ENCODE measurements at regions not wholly inside any gene's neighbourhood (a gene's known extent, or its start where the extent isn't known, plus 50 kb on each side); places are given as distances from the start of the nearest gene placed in this dataset.
"Not testable (repeated sequence)": the region's sequence is repeated elsewhere in the genome, so short reads cannot be mapped to it uniquely, and the experiment has no call there.

DNA sequence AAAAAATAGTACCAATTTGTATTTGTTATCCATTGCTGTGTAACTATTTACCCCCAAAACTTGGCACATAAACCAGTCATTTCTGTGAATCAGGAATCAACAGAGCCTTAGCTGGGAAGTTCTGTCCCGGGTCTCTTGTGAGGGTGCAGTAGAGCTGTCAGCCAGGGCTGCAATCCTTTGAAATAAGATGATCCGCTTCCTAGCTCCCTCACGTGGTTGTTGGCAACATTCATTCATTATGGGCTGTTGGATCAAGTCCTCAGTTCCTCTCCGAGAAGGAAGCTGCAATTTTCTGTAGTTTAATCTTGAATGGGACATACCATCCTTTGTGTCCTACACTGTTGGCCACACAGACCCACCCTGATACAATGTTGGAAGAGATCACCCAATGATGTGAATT is 277.2 kb downstream of the SUCLA2 start:
- DNase-seq (ENCODE audit: low read depth, low spot score) = no peak
- no peak overlapping the region for H3K4me3 ChIP-seq (ENCODE audit: low read length)

DNA sequence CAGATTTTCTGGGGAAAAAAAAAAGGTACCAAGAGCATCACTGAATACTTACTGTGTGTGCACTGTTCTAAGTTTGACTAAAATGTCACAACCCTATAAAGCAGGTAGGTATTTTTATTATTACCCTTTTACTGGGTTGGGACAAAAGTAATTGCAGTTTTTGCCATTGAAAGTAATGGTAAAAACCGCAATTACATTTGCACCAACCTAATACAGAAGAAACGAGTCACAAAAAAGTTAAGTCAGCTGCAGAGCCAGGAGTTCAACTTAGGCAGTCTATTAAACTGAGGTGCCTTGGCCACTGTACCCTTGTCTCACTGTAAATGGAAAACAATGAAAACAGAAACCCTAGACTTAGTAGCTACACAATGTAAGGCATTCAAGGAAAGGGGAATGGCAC is 281.9 kb downstream of the SUCLA2 start:
- no peak overlapping the region for H3K4me3 ChIP-seq (ENCODE audit: low read length)
- no peak for DNase-seq (ENCODE audit: low read depth, low spot score)

DNA sequence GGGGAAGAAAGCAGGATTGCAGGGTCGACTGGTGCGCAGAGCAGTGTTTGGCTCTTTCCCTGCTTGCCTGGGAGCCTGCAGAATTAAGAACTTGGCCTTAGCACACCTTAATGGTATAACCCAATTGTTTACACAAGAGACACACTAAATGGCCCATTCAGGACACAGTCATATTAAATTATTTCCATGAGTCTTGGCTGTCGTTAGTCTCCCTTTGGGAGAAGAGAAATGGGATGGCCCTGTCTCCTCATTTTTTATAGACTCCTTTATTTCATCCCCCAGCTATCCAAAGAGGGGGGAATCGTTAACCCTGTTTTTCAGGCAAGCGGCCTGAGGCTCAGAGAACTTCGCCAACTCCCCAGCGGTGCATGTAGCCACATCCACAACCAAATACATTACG is 282.5 kb downstream of the SUCLA2 start:
- H3K4me3 ChIP-seq (ENCODE audit: low read length) = no peak overlapping the region
- DNase-seq (ENCODE audit: low read depth, low spot score) = no peak

DNA sequence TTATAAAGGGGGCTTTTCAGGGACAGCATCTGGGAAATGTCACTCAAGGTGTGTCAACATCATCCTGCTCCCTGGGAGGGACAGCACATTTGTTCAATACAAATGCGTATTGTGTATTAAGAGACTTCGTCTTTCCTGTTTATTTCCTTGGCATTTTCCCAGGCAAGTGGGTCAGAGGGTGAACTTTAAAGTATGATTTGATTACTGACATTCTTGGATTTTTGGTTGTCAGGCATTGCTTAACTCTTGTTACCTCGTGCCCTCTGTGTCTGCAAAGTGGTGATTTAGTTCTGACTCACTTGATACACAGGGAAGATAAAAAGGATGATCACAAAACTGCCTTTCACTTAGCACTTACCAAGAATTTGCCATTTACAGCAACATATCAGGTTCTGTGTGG is 292.7 kb downstream of the SUCLA2 start:
- no peak overlapping the region for H3K4me3 ChIP-seq (ENCODE audit: low read length)
- DNase-seq (ENCODE audit: low read depth, low spot score) = no peak

DNA sequence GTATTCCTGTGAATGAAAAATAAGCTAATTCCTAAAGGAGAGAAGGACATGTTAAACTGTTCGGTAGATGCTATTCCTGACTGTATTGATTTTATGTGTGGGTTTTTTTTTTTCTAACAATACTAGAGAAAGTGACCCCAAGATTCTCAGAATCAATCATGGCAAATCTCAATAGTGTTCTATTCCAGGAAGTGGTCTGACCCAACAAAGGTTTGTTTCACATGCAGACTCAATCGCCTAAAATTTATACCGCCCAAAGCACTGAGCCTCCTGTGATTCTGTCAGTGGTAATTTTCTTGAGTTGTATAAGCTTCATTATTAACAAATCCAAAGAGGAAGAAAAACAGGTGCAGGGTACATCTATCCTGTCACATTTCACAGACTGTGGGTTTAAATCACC is 293.7 kb downstream of the SUCLA2 start:
- no peak overlapping the region for H3K4me3 ChIP-seq (ENCODE audit: low read length)
- DNase-seq (ENCODE audit: low read depth, low spot score) = no peak

DNA sequence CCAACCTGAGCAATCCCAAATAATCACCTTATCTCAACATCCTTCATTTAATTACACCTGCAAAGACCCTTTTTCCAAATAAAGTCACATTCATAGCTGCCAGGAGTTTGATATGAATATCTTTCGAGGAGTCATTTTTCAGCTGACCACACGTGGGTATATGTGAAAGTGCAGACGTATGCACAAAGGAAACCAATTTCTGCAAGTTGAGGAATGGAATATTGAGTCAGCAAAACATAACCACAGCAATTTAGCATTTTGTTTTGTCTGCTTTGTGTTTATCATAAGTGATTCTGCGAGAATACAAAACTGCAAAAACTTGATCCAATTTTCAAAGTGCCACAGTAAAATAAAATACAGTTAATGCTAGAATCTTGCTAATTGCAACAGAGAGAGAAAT is 295.9 kb downstream of the SUCLA2 start:
- no peak overlapping the region for H3K4me3 ChIP-seq (ENCODE audit: low read length)
- DNase-seq (ENCODE audit: low read depth, low spot score) = no peak

DNA sequence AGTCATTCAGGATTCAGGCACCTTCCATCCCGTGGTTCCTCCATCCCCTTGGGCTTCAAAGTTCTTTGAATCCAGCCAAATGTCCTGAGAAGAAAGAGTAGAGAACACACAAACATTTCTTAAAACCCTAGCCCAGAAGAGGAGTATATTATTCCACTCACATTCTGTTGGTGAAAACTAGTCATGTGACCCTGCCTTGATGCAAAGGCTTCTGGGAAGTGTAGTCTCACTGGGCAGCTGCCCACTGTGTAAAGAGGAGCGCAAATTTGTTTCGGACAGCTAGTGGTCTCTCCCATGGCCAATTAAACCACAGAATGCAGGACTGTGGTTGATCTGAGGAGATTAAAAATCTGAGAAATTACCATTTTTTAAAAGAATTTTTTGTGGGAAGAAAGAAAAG is 304.4 kb downstream of the SUCLA2 start:
- H3K4me3 ChIP-seq (ENCODE audit: low read length) = no peak overlapping the region
- no peak for DNase-seq (ENCODE audit: low read depth, low spot score)

DNA sequence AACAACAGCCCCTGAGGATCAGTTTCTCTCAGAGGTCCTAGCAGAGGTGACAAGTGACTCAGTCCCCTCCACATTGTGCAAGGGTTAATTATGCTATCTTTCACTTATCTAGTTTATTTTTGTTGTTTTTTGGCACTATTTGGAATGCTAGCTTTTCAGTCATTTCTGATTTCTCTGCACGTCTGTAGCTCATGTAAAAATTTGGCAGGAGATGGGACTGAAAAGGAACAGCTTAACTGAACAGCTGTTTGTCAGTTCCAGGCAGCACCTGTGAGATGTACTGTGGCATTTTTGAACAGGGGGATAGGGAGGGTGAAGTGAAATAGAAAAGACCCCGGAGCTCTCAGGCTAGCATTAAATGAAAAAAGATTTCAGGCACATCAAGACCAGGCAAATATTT is 313.5 kb downstream of the SUCLA2 start:
- no peak overlapping the region for H3K4me3 ChIP-seq (ENCODE audit: low read length)
- DNase-seq (ENCODE audit: low read depth, low spot score) = no peak

DNA sequence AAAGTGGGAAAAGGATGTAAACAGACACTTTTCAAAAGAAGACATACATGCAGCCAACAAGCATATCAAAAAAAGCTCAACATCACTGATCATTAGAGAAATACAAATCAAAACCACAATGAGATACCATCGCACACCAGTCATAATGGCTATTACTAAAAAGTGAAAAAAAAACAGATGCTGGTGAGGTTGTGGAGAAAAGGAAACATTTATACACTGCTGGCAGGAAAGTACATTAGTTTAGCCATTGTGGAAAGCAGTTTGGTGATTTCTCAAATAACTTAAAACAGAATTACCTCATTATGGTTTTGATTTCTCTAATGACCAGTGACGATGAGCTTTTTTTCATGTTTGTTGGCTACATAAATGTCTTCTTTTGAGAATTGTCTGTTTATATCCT is 315.9 kb downstream of the SUCLA2 start:
- not testable (repeated sequence) for DNase-seq (ENCODE audit: low read depth, low spot score); H3K4me3 ChIP-seq (ENCODE audit: low read length)

DNA sequence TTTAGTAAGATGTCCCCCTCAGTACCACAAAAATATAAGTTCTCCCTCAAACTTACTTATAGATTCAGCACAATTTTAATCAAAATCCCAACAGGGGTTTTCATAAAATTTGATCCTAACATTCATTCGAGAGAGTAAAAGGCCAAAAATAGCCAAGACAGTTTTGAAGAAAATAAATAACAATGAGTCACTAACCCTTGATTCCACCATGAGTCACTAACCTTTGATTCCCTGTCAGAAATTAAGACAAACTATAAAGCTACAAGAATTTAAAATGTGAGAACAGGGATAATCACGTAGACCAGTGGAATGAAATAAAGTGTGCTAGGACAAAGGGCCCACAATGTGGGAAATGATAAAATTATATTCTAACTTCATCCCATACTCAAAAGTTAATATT is 320.3 kb downstream of the SUCLA2 start:
- no peak for DNase-seq (ENCODE audit: low read depth, low spot score)
- no peak overlapping the region for H3K4me3 ChIP-seq (ENCODE audit: low read length)

DNA sequence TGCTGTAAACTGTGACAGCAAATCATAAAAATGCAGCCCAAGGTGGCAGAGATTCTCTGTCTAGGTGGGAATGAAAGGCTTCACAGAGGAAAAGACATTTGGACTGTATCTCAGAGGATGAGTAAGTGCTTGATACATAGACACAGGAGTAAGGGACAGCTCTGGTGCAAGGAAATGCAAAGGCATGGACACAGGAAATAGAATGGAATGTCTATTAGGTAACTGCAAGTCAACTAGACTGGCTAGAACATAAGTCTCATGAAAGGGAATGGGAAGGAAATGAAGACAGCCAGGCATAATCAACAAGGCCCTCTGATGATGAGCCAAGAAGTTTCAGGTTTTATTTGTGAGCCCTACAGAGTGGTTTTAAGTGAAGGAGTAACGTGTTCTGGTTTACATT is 321.7 kb downstream of the SUCLA2 start:
- H3K4me3 ChIP-seq (ENCODE audit: low read length) = no peak overlapping the region
- no peak for DNase-seq (ENCODE audit: low read depth, low spot score)

DNA sequence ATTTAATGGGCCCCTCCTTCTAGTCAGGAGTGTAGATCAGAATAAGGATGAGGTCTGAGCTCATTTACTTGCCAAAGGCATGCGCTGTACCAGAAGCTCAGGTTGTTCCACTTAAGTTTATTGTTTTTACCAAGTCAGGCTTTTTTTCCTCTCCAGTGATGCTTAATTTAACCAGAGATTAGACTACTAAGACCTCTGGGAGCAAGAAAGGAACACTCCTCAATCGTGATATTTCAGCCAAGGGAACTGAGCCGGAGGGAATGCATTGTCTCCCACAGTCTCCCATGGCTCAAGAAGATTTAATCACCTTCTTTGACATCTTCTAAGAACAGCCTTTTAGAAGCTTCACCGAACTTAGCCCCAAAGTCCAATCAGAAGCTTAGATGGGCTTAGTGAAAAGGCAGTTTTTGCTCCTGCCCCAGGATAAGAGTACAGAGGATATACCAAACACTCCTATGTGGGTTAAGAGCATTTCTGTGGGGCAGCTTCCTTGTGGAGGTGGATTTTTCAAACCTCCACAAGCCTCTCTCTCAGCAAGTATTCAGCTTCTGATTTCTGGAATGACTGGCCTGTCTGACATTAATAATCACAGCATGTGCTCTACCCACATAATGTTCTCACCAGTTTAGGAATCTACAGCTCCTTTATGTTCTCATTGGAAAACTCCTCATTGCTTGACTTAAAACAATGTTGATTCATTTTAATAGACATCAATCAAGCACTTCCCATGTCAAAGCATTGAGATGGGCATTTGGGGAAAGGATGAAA is 322.7 kb downstream of the SUCLA2 start:
- DNase-seq (ENCODE audit: low read depth, low spot score) = no peak
- no peak overlapping the region for H3K4me3 ChIP-seq (ENCODE audit: low read length)

DNA sequence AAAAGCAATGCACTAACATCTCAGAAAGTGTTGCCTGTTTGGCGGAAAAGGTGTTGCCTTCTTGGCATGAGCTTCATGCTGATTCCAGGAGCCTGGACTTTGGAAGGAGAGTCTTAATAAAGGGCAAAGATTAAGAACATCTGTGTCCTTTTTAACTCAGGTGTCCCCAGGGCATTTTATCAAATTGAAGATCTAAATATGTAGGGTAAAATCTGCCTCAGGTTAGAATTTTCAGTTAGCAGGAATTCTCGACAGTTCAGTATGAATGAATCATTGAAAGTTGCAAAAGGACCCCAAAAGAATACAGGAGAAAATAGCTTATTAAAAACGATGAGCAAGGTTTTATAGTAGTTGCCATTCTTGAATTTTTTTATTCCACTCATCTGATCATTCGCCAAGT is 325.2 kb downstream of the SUCLA2 start:
- no peak for DNase-seq (ENCODE audit: low read depth, low spot score)
- no peak overlapping the region for H3K4me3 ChIP-seq (ENCODE audit: low read length)

DNA sequence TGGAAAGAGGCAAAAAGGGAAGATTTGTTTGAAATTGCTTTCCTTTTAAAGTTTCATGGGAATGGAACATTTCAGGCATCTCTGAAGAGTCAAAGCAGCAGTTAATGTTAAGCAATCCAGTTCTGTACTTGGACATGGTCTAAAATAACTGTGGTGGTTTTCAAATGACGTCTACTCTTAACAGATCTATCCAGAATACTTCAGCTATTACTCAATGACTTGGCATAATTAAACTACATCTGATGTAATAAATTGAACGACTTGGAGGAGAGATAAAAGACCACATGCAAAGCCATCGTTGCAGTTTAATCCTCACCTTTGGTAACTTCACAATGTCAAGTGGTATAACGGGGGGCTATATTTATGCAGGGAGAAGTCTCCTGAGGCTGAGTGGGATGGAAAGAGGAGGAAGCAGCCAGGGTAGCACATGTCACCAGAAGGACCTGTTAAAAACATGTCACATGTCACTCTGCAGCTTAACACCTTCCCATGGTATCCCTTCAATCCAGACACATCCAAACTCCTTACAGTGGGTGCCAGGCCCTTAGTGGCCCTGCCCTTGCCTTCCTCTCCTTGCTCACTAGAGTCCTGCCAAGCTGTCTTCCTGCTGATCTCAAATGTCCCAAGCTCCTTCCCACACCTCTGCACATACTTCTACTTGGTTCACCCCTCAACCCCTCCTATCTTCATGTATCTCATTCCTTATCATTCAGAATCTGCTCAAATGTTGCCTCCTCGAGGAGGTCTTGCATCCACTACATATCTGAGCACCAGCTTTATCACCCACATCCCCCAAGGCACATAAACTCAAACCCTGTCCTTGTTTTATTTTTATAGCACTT is 327.8 kb downstream of the SUCLA2 start:
- DNase-seq (ENCODE audit: low read depth, low spot score) = no peak
- no peak overlapping the region for H3K4me3 ChIP-seq (ENCODE audit: low read length)

DNA sequence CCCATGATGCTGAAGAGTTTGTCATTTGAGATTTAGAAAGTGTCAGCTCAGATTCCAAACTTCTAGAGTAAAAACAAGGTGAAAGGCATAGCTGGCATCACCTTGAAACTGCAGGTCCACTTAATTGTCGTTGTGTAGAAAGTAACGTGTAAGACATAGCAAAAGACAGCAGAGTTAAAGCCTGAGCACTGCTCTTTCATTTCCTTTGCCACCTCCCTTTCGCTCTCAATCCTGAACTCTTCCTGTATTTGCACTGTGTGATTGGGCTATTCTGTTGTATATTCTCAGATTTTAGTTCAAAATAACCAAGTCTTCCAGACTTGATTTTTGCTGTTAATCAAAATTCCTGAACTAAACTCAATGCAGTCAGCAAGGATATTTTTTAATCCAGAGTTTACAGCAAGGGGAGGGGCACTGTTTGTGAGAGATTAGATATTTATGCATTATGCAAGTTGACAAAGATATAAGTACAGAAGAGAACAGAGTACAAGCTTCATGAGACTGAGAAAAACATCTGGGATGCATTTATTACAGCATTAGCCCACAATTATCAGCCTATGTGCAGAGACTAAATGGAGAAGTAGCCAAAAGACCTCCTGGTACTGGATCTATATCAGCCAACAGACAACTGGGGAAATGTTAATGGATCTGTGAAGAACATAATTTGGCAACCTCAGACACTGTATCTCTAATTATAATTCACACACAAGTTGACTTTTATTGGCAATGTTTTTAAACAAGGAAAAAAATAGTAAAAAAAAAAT is 328.6 kb downstream of the SUCLA2 start:
- H3K4me3 ChIP-seq (ENCODE audit: low read length) = no peak overlapping the region
- DNase-seq (ENCODE audit: low read depth, low spot score) = no peak

DNA sequence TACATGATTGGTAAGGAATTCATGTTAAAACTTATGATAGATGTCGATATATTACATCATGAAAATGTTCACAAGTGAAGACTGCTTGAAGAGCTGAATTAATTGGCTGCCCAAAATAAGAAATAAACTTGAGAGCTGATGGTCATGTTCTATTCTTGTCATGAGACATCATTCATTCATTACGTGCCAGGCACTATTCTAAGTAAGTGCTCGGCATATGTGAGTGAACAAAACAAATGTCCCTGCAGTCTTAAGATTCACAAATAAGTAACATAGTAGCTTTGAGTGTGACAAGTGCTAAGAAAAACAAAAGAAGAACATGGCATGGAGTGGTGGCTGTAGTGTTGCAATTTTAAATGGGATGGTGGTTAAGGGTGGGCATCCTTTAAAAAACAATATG is 329.3 kb downstream of the SUCLA2 start:
- no peak for DNase-seq (ENCODE audit: low read depth, low spot score)
- H3K4me3 ChIP-seq (ENCODE audit: low read length) = no peak overlapping the region

DNA sequence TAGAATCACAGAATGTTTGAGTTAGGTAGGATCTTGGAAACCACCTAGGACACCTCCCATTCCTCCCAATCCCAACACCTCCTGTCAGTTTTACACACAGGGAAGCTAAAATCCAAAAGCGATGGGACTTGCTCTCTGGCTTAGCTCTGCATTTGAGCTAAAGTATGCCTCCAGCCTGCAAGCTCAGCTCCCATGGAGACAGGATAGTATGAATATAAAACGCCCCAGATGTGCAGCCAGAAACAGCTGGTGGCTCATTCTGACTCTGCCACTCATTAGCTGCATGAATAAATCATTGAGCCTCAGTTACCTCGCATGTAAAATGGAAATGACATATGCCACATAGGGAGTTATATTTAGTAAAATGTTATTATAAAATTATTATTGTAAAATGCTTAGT is 336.0 kb downstream of the SUCLA2 start:
- no peak overlapping the region for H3K4me3 ChIP-seq (ENCODE audit: low read length)
- DNase-seq (ENCODE audit: low read depth, low spot score) = no peak

DNA sequence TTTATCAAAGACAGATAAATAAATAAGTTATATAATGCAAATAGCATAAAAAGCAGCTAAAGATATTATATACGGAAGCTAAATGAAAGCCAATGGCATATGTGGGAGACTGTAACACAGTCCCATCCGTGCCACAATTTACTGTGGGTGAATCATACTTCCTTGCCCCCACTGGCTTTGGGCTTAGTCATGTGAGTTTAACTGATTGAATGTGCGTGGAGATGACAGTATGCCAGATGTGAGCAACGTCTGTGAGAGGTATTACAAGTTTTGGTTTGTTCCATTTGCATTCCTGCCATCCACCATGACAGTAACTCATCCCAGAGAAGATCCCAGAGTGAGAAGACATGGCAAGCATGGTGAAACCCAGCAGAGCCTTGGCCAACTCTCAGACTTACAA is 340.0 kb downstream of the SUCLA2 start:
- no peak for DNase-seq (ENCODE audit: low read depth, low spot score)
- no peak overlapping the region for H3K4me3 ChIP-seq (ENCODE audit: low read length)

DNA sequence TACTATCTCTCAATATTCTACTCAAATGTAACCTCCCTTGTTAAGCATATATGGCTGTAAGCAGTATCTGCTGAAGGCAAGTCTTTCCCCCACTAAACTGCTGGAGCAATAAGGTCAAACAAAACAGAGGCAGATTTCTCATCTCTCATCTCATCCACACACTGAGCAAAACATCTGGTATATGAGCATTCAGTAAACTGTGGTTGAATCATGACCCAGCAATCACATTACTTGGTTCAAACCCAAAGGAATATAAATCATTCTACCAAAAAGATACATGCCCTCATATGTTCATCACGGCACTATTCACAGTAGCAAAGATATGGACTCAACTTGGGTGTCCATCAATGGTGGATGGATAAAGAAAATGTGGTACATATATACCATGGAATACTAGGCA is 344.4 kb downstream of the SUCLA2 start:
- DNase-seq (ENCODE audit: low read depth, low spot score) = no peak
- no peak overlapping the region for H3K4me3 ChIP-seq (ENCODE audit: low read length)

DNA sequence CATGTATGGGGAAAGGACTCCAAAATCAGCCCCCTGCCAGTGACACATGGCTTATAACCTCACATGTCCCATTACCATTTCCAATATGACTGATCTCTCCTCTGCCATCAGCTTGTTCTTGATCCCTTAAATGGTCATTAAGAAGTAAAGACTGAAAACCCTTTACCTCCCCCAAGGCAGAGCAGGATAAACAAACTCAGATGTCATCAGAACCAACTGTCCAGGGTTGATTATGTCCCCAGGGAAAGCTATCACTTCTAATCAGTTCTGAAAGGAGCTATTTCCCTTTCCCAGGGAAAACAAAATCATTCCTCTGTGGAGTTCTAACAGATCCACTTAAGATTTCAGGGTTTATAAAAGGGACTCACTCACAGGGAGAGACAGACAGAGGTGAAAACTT is 350.9 kb downstream of the SUCLA2 start:
- H3K4me3 ChIP-seq (ENCODE audit: low read length) = no peak overlapping the region
- no peak for DNase-seq (ENCODE audit: low read depth, low spot score)
